HCT116 (cell line): ENCODE measurements at regions not wholly inside any gene's neighbourhood (a gene's known extent, or its start where the extent isn't known, plus 50 kb on each side); places are given as distances from the start of the nearest gene placed in this dataset.

Source experiments
- ATAC-seq: fragments of 200-7000 bp; cut with Tn5 transposase; 2 replicates; pipeline ENCODE4 v1.9.1; 2020; ENCODE audit warnings: mild to moderate bottlenecking, moderate library complexity
- BruUV-seq: library from RNA; stranded (reverse); fragments of 400-500 nt; replicated peaks from 2 replicates; lab custom pipeline; 2021; lab: Mats Ljungman, UMichigan
- CTCF ChIA-PET: fragments of 300-600 bp; sonication (Branson Sonifier 250); formaldehyde crosslinking; loops from one replicate; lab custom pipeline; 2021; ENCODE audit warnings: antibody characterized with exemption; lab: Charles Lee
- POLR2A ChIA-PET: fragments of 300-600, 350-600 bp; sonication (Branson Sonifier 250); formaldehyde crosslinking; loops from one replicate; lab custom pipeline; 2021; ENCODE audit warnings: antibody characterized with exemption; lab: Charles Lee
- RAD21 ChIA-PET, 2 experiments: fragments of 300-600 bp; sonication (Branson Sonifier 250); formaldehyde crosslinking; loops; one replicate each; lab custom pipeline; 2023; ENCODE audit warnings: low total read pairs in 2 of 2; ENCODE audit not compliant: uncharacterized antibody in 2 of 2, unreplicated experiment in 2 of 2, low non-redundant PET in 1 of 2; lab: Charles Lee
- DNase-seq: peaks from one replicate; pipeline ENCODE4 v3.0.0-alpha.2; 2010; ENCODE audit warnings: low read depth, low spot score
- H2AFZ ChIP-seq: fragments of 200-600 bp; shearing (Covaris generic), sonication (generic); 2 replicates; pipeline ENCODE4 v1.6.1; 2017; ENCODE audit warnings: low read depth, mixed run types, mixed read lengths, antibody characterized with exemption, low read length; ENCODE audit not compliant: poor library complexity, severe bottlenecking
- H3K27ac ChIP-seq: 2 replicates; pipeline ENCODE4 v1.5.1; 2012; ENCODE audit warnings: low read depth, low read length
- H3K27me3 ChIP-seq: fragments of 200-600 bp; sonication (generic); 2 replicates; pipeline ENCODE4 v1.6.1; 2016; ENCODE audit warnings: mixed run types, low read length, mixed read lengths; ENCODE audit not compliant: insufficient read depth
- H3K36me3 ChIP-seq, 2 experiments: fragments of 200-500 bp in 1 of 2; fragments of 200-600 bp in 1 of 2; sonication (Bioruptor generic) in 1 of 2; sonication (generic) in 1 of 2; 2 replicates each; pipeline versions ENCODE4 v1.5.1 to v1.6.1; 2014 to 2016; ENCODE audit warnings: low read length in 2 of 2, inconsistent platforms in 1 of 2, mixed read lengths in 1 of 2, mixed run types in 1 of 2; ENCODE audit not compliant: insufficient read depth in 2 of 2, control insufficient read depth in 1 of 2
- H3K4me1 ChIP-seq, 2 experiments: fragments of 200-600 bp in 1 of 2; sonication (generic) in 1 of 2; 2 replicates each; pipeline versions ENCODE4 v1.5.1 to v1.6.1; 2012 to 2017; ENCODE audit warnings: low read length in 2 of 2, inconsistent platforms in 1 of 2, mild to moderate bottlenecking in 1 of 2, mixed read lengths in 1 of 2, mixed run types in 1 of 2, moderate library complexity in 1 of 2; ENCODE audit not compliant: insufficient read depth in 2 of 2, control insufficient read depth in 1 of 2
- H3K4me2 ChIP-seq: fragments of 200-600 bp; sonication (generic); 2 replicates; pipeline ENCODE4 v1.6.1; 2017; ENCODE audit warnings: mixed run types, low read length, mixed read lengths
- H3K4me3 ChIP-seq, 2 experiments: fragments of 200-600 bp in 1 of 2; sonication (generic) in 1 of 2; replicated peaks in 1 of 2; 2 replicates each; pipeline ENCODE4 v1.5.1; 2011 to 2016; ENCODE audit warnings: low read length in 2 of 2, control low read depth in 1 of 2, low read depth in 1 of 2, mild to moderate bottlenecking in 1 of 2, mixed read lengths in 1 of 2, mixed run types in 1 of 2
- H3K79me2 ChIP-seq: fragments of 200-600 bp; sonication (generic); 2 replicates; pipeline ENCODE4 v1.6.1; 2017; ENCODE audit warnings: mild to moderate bottlenecking, mixed run types, low read length, moderate library complexity, mixed read lengths; ENCODE audit not compliant: insufficient read depth
- H3K9ac ChIP-seq: fragments of 200-600 bp; sonication (generic); 2 replicates; pipeline ENCODE4 v1.6.1; 2016; ENCODE audit warnings: low read length, mixed read lengths
- H3K9me2 ChIP-seq: fragments of 200-600 bp; sonication (generic), shearing (Covaris generic); 2 replicates; pipeline ENCODE4 v1.6.1; 2017; ENCODE audit warnings: mixed run types, mild to moderate bottlenecking, moderate library complexity; ENCODE audit not compliant: insufficient read depth
- H3K9me3 ChIP-seq, 2 experiments: fragments of 200-500 bp in 1 of 2; fragments of 200-600 bp in 1 of 2; sonication (Bioruptor generic) in 1 of 2; sonication (generic) in 1 of 2; 2 replicates each; pipeline ENCODE4 v1.6.1; 2014 to 2017; ENCODE audit warnings: low read length in 2 of 2, mixed read lengths in 2 of 2, inconsistent platforms in 1 of 2, low read depth in 1 of 2, mild to moderate bottlenecking in 1 of 2, mixed run types in 1 of 2, moderate library complexity in 1 of 2; ENCODE audit not compliant: control insufficient read depth in 1 of 2, insufficient read depth in 1 of 2
- H4K20me1 ChIP-seq: fragments of 200-600 bp; sonication (generic), shearing (Covaris generic); 2 replicates; pipeline ENCODE4 v1.6.1; 2017; ENCODE audit warnings: mixed run types, mild to moderate bottlenecking, moderate library complexity; ENCODE audit not compliant: insufficient read depth
- CBX3 ChIP-seq: IDR thresholded peaks from 2 replicates; pipeline ENCODE4 v1.6.1; 2012; ENCODE audit warnings: low read depth
- CEBPB ChIP-seq: IDR thresholded peaks from 2 replicates; pipeline ENCODE4 v1.6.1; 2012; ENCODE audit warnings: low read depth
- EGR1 ChIP-seq: IDR thresholded peaks from 2 replicates; pipeline ENCODE4 v1.6.1; 2012; ENCODE audit warnings: low read depth
- ELF1 ChIP-seq: IDR thresholded peaks from 2 replicates; pipeline ENCODE4 v1.6.1; 2012; ENCODE audit warnings: low read depth, borderline replicate concordance
- EZH2phosphoT487 ChIP-seq: fragments of 200-600 bp; IDR thresholded peaks from 2 replicates; pipeline ENCODE4 v1.6.1; 2018; ENCODE audit warnings: antibody characterized with exemption, borderline replicate concordance
- FOSL1 ChIP-seq: IDR thresholded peaks from 2 replicates; pipeline ENCODE4 v1.6.1; 2012; ENCODE audit warnings: low read depth
- POLR2A ChIP-seq: IDR thresholded peaks from 2 replicates; pipeline ENCODE4 v1.7.0; 2011; ENCODE audit warnings: borderline replicate concordance; ENCODE audit not compliant: insufficient read depth, insufficient read length; ENCODE audit errors: extremely low read depth
- POLR2AphosphoS5 ChIP-seq: IDR thresholded peaks from 2 replicates; pipeline ENCODE4 v1.6.1; 2011; ENCODE audit warnings: mild to moderate bottlenecking, low read depth, low read length, moderate library complexity
- SP1 ChIP-seq: IDR thresholded peaks from 2 replicates; pipeline ENCODE4 v1.6.1; 2012; ENCODE audit warnings: low read depth
- SRF ChIP-seq: IDR thresholded peaks from 2 replicates; pipeline ENCODE4 v1.6.1; 2012; ENCODE audit warnings: low read depth
- TCF7L2 ChIP-seq: IDR thresholded peaks from 2 replicates; pipeline ENCODE4 v1.7.0; 2011; ENCODE audit warnings: borderline replicate concordance, inconsistent platforms; ENCODE audit not compliant: insufficient read depth, insufficient read length; ENCODE audit errors: extremely low read depth
- YY1 ChIP-seq: IDR thresholded peaks from 2 replicates; pipeline ENCODE4 v1.6.1; 2011; ENCODE audit warnings: low read length, low read depth, moderate library complexity, mild to moderate bottlenecking; ENCODE audit not compliant: insufficient replicate concordance; ENCODE audit errors: extremely low read depth
- ZFX ChIP-seq: fragments of 450-650 bp; IDR thresholded peaks from 2 replicates; pipeline ENCODE4 v1.6.1; 2017
- ZNF274 ChIP-seq: fragments of 200-500 bp; sonication (Bioruptor generic); IDR thresholded peaks from 2 replicates; pipeline ENCODE4 v1.6.1; 2014; ENCODE audit warnings: mild to moderate bottlenecking, low read depth, low read length, inconsistent platforms
- intact Hi-C: fragments of 100-400 bp; cut with micrococcal nuclease; formaldehyde crosslinking; loops from 2 replicates; pipeline ENCODE4 v1.10.0; 2022
- TF ChIP-seq, protein P1 (sequence below): IDR thresholded peaks from 2 replicates; pipeline ENCODE4 v1.6.1; 2012
- TF ChIP-seq, protein P2 (sequence below), 3 experiments: fragments of 200-600 bp in 1 of 3; sonication (generic) in 1 of 3; IDR thresholded peaks in 2 of 3; conservative IDR thresholded peaks in 1 of 3; 2 replicates each; pipeline ENCODE4 v1.5.1; 2012 to 2017; ENCODE audit warnings: low read depth in 2 of 3, low read length in 2 of 3, antibody characterized with exemption in 1 of 3, borderline replicate concordance in 1 of 3, control low read depth in 1 of 3, mild to moderate bottlenecking in 1 of 3, mixed read lengths in 1 of 3, mixed run types in 1 of 3, moderate library complexity in 1 of 3; ENCODE audit not compliant: insufficient read depth in 1 of 3
- TF ChIP-seq, protein P3 (sequence below): IDR thresholded peaks from 2 replicates; pipeline ENCODE4 v1.6.1; 2012; ENCODE audit warnings: low read depth
- TF ChIP-seq, protein P4 (sequence below): IDR thresholded peaks from 2 replicates; pipeline ENCODE4 v1.6.1; 2012
- TF ChIP-seq, protein P5 (sequence below): IDR thresholded peaks from 2 replicates; pipeline ENCODE4 v1.6.1; 2011; ENCODE audit warnings: mild to moderate bottlenecking, low read length, moderate library complexity; ENCODE audit not compliant: insufficient replicate concordance; ENCODE audit errors: extremely low read depth

DNA sequence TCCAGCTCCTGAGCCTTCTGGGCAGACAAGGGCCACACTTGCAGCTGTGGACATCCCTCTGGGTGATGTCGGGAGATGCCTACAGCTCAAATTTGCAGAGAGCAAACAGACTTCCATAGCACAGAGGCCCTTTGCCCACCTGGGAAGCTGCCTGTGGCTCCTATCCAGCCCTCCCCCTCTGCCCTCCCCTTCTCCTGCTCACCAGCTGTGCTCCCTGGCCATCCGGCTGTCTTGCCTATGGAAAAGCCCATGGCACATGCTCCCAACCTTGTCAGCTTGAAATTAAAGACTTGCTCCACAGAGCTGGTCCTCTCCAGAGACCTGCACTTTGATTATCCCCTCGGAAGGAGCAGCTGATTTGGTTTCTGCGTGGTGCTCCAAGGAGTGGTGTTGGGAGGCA is 118.9 kb upstream of the NECTIN1 start:
- intact Hi-C loops, result no loop called here
- Histone ChIP-seq H3K27me3 (0 out of 2 replicates have a peak, but pooled peaks cover 4% of the 10 kb centered on the region), H3K4me3 (no peak overlapping the region), H3K9ac (no peak overlapping the region), H3K4me1 (no peaks in the 10 kb centered on the region), H3K36me3 (no peaks in the 10 kb centered on the region), H3K9me2 (no peaks in the 10 kb centered on the region), H3K9me3 (peaks cover 0 to 5% of the 10 kb centered on the region in 2 experiments; a peak in 1 of 4 replicates), H4K20me1 (no peaks in the 10 kb centered on the region), H3K4me2 (no peak overlapping the region), H3K79me2 (no peaks in the 10 kb centered on the region), H3K27ac (no peak overlapping the region), H2AFZ (no peak overlapping the region)
- POLR2A ChIA-PET, result no interaction called here
- no peak for TF ChIP-seq FOSL1
- TF ChIP-seq ELF1, result no peak
- no peak for TF ChIP-seq SP1
- TF ChIP-seq YY1, result no peak
- TF ChIP-seq, protein P1, sequence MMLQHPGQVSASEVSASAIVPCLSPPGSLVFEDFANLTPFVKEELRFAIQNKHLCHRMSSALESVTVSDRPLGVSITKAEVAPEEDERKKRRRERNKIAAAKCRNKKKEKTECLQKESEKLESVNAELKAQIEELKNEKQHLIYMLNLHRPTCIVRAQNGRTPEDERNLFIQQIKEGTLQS, result no peak
- no peak for TF ChIP-seq POLR2A
- TF ChIP-seq, protein P2, sequence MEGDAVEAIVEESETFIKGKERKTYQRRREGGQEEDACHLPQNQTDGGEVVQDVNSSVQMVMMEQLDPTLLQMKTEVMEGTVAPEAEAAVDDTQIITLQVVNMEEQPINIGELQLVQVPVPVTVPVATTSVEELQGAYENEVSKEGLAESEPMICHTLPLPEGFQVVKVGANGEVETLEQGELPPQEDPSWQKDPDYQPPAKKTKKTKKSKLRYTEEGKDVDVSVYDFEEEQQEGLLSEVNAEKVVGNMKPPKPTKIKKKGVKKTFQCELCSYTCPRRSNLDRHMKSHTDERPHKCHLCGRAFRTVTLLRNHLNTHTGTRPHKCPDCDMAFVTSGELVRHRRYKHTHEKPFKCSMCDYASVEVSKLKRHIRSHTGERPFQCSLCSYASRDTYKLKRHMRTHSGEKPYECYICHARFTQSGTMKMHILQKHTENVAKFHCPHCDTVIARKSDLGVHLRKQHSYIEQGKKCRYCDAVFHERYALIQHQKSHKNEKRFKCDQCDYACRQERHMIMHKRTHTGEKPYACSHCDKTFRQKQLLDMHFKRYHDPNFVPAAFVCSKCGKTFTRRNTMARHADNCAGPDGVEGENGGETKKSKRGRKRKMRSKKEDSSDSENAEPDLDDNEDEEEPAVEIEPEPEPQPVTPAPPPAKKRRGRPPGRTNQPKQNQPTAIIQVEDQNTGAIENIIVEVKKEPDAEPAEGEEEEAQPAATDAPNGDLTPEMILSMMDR (IDR thresholded peaks at IDR 0.05 in 2 of 3, conservative IDR thresholded peaks at IDR 0.05 in 1 of 3; ENCODE audit: borderline replicate concordance in 1 of 3, insufficient read depth in 1 of 3, low read depth in 2 of 3, low read length in 2 of 3), result no peak
- no peak for TF ChIP-seq CEBPB
- TF ChIP-seq SRF, result no peak
- TF ChIP-seq, protein P3, sequence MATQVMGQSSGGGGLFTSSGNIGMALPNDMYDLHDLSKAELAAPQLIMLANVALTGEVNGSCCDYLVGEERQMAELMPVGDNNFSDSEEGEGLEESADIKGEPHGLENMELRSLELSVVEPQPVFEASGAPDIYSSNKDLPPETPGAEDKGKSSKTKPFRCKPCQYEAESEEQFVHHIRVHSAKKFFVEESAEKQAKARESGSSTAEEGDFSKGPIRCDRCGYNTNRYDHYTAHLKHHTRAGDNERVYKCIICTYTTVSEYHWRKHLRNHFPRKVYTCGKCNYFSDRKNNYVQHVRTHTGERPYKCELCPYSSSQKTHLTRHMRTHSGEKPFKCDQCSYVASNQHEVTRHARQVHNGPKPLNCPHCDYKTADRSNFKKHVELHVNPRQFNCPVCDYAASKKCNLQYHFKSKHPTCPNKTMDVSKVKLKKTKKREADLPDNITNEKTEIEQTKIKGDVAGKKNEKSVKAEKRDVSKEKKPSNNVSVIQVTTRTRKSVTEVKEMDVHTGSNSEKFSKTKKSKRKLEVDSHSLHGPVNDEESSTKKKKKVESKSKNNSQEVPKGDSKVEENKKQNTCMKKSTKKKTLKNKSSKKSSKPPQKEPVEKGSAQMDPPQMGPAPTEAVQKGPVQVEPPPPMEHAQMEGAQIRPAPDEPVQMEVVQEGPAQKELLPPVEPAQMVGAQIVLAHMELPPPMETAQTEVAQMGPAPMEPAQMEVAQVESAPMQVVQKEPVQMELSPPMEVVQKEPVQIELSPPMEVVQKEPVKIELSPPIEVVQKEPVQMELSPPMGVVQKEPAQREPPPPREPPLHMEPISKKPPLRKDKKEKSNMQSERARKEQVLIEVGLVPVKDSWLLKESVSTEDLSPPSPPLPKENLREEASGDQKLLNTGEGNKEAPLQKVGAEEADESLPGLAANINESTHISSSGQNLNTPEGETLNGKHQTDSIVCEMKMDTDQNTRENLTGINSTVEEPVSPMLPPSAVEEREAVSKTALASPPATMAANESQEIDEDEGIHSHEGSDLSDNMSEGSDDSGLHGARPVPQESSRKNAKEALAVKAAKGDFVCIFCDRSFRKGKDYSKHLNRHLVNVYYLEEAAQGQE, result no peak
- TF ChIP-seq EGR1, result no peak
- no peak for TF ChIP-seq ZFX
- no peak for TF ChIP-seq POLR2AphosphoS5
- no peak for TF ChIP-seq CBX3
- TF ChIP-seq ZNF274, result no peak
- TF ChIP-seq, protein P4, sequence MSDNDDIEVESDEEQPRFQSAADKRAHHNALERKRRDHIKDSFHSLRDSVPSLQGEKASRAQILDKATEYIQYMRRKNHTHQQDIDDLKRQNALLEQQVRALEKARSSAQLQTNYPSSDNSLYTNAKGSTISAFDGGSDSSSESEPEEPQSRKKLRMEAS, result no peak
- TF ChIP-seq, protein P5, sequence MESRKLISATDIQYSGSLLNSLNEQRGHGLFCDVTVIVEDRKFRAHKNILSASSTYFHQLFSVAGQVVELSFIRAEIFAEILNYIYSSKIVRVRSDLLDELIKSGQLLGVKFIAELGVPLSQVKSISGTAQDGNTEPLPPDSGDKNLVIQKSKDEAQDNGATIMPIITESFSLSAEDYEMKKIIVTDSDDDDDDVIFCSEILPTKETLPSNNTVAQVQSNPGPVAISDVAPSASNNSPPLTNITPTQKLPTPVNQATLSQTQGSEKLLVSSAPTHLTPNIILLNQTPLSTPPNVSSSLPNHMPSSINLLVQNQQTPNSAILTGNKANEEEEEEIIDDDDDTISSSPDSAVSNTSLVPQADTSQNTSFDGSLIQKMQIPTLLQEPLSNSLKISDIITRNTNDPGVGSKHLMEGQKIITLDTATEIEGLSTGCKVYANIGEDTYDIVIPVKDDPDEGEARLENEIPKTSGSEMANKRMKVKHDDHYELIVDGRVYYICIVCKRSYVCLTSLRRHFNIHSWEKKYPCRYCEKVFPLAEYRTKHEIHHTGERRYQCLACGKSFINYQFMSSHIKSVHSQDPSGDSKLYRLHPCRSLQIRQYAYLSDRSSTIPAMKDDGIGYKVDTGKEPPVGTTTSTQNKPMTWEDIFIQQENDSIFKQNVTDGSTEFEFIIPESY, result no peak
- TF ChIP-seq EZH2phosphoT487, result no peak
- TF ChIP-seq TCF7L2, result no peak
- no TSS peak for BruUV-seq
- CTCF ChIA-PET, result no interaction called here
- DNase-seq (no peak), ATAC-seq (no peak)
- RAD21 ChIA-PET, result no interaction called here
